GM19467 (cell line): ENCODE measurements at regions not wholly inside any gene's neighbourhood (a gene's known extent, or its start where the extent isn't known, plus 50 kb on each side); places are given as distances from the start of the nearest gene placed in this dataset.
"Not testable (repeated sequence)": the region's sequence is repeated elsewhere in the genome, so short reads cannot be mapped to it uniquely, and the experiment has no call there.

Experiments
- ATAC-seq: cut with Tn5 transposase; IDR thresholded peaks from one replicate; pipeline ENCODE4 v1.9.1; 2021; ENCODE audit warnings: mild to moderate bottlenecking, moderate library complexity; ENCODE audit not compliant: unreplicated experiment

- no peak for ATAC-seq
These were observed 317.5 kb downstream of the TLE1 start for GRCh38 chr9:81371824-81372223.

GRCh38 chr9:81370650-81371049, 318.7 kb downstream of the TLE1 start:
- ATAC-seq: no peak

- no peak for ATAC-seq
These were observed 319.3 kb downstream of the TLE1 start for GRCh38 chr9:81370096-81370495.

GRCh38 chr9:81369121-81369520, 320.2 kb downstream of the TLE1 start:
- ATAC-seq: no peak

GRCh38 chr9:81363916-81364480, 325.3 kb downstream of the TLE1 start:
- no peak for ATAC-seq

- ATAC-seq: no peak
These were observed 328.1 kb downstream of the TLE1 start for GRCh38 chr9:81361296-81361695.

- ATAC-seq: no peak
These were observed 338.2 kb downstream of the TLE1 start for GRCh38 chr9:81351166-81351565.

- ATAC-seq: no peak
These were observed 345.0 kb downstream of the TLE1 start for GRCh38 chr9:81344366-81344765.

- ATAC-seq: no peak
These were observed 353.4 kb downstream of the TLE1 start for GRCh38 chr9:81335879-81336421.

GRCh38 chr9:81321551-81321950, 367.8 kb downstream of the TLE1 start:
- no peak for ATAC-seq

GRCh38 chr9:81320909-81321482, 368.4 kb downstream of the TLE1 start:
- ATAC-seq: no peak

- ATAC-seq: no peak
These were observed 370.8 kb downstream of the TLE1 start for GRCh38 chr9:81318571-81318970.

GRCh38 chr9:81317939-81318338, 371.4 kb downstream of the TLE1 start:
- ATAC-seq: no peak

- no peak for ATAC-seq
These were observed 372.1 kb downstream of the TLE1 start for GRCh38 chr9:81317223-81317622.

- ATAC-seq: no peak
These were observed 374.9 kb downstream of the TLE1 start for GRCh38 chr9:81314490-81314889.

GRCh38 chr9:81313877-81314276, 375.5 kb downstream of the TLE1 start:
- no peak for ATAC-seq

- no peak for ATAC-seq
These were observed 377.0 kb downstream of the TLE1 start for GRCh38 chr9:81312346-81312745.

GRCh38 chr9:81308404-81308803, 380.9 kb downstream of the TLE1 start:
- ATAC-seq: no peak

GRCh38 chr9:81307791-81308190, 381.6 kb downstream of the TLE1 start:
- ATAC-seq: not testable (repeated sequence)

- no peak for ATAC-seq
These were observed 383.7 kb downstream of the TLE1 start for GRCh38 chr9:81305561-81306182.

GRCh38 chr9:81303658-81304057, 385.7 kb downstream of the TLE1 start:
- no peak for ATAC-seq

- ATAC-seq: no peak
These were observed 395.7 kb downstream of the TLE1 start for GRCh38 chr9:81293651-81294050.
